ENCODE measurements at regions not wholly inside any gene's neighbourhood (a gene's known extent, or its start where the extent isn't known, plus 50 kb on each side); places are given as distances from the start of the nearest gene placed in this dataset.

GRCh38 chr1:90840352-90840751 is 123.2 kb upstream of the BARHL2 start:
- TF ChIP-seq EZH2 (IDR thresholded peaks at IDR 0.05; ENCODE audit: low read length) (no peak), CTCF (optimal IDR thresholded peaks at IDR 0.05 in 1 of 3, IDR thresholded peaks at IDR 0.05 in 1 of 3, conservative IDR thresholded peaks at IDR 0.05 in 1 of 3; ENCODE audit: extremely low read depth in 1 of 3, insufficient read depth in 2 of 3, low read length in 3 of 3) (no peak)
- dilution Hi-C loops (cut with MboI; ENCODE audit: extremely low pct_ligation_motif_present, low sequenced_read_pairs), result no loop called here
- Histone ChIP-seq H3K9ac (ENCODE audit: control insufficient read depth, extremely low read depth, insufficient read depth, low read length) (no peak overlapping the region), H2AFZ (ENCODE audit: control insufficient read depth, low read length) (no peak overlapping the region), H3K27me3 (ENCODE audit: control insufficient read depth, extremely low read depth, insufficient read depth, low read length) (peaks cover 66% of the 10 kb centered on the region), H3K9me1 (ENCODE audit: control insufficient read depth, extremely low read depth, insufficient read depth, low read length) (no peaks in the 10 kb centered on the region), H3K27ac (ENCODE audit: control insufficient read depth, insufficient read depth, low read length) (no peak overlapping the region), H3K36me3 (ENCODE audit: control insufficient read depth in 2 of 2, extremely low read depth in 1 of 2, insufficient read depth in 2 of 2, low read length in 2 of 2) (no peaks in the 10 kb centered on the region), H3K4me2 (ENCODE audit: control insufficient read depth, extremely low read depth, insufficient read depth, low read depth, low read length) (no peak overlapping the region), H3K4me1 (ENCODE audit: control insufficient read depth, extremely low read depth, insufficient read depth, low read length) (no peaks in the 10 kb centered on the region), H3K79me2 (ENCODE audit: control insufficient read depth, insufficient read depth, low read length) (no peaks in the 10 kb centered on the region), H4K20me1 (ENCODE audit: control insufficient read depth, extremely low read depth, insufficient read depth, low read length) (no peaks in the 10 kb centered on the region), H3K9me3 (ENCODE audit: control insufficient read depth, low read depth, low read length) (no peaks in the 10 kb centered on the region), H3K4me3 (ENCODE audit: control insufficient read depth in 2 of 3, extremely low read depth in 1 of 3, insufficient read depth in 2 of 3, low read depth in 1 of 3, low read length in 3 of 3) (no peak overlapping the region)
- FAIRE-seq, result no peak
- no peak for DNase-seq (ENCODE audit: low read depth, low spot score)

- TF ChIP-seq EZH2 (IDR thresholded peaks at IDR 0.05; ENCODE audit: low read length) (no peak), CTCF (optimal IDR thresholded peaks at IDR 0.05 in 1 of 3, IDR thresholded peaks at IDR 0.05 in 1 of 3, conservative IDR thresholded peaks at IDR 0.05 in 1 of 3; ENCODE audit: extremely low read depth in 1 of 3, insufficient read depth in 2 of 3, low read length in 3 of 3) (no peak)
- H3K4me2 ChIP-seq (ENCODE audit: control insufficient read depth, extremely low read depth, insufficient read depth, low read depth, low read length), result no peak overlapping the region
- DNase-seq (ENCODE audit: low read depth, low spot score) (no peak), FAIRE-seq (no peak)
- H4K20me1 ChIP-seq (ENCODE audit: control insufficient read depth, extremely low read depth, insufficient read depth, low read length), result no peaks in the 10 kb centered on the region
- no peaks in the 10 kb centered on the region for H3K4me1 ChIP-seq (ENCODE audit: control insufficient read depth, extremely low read depth, insufficient read depth, low read length)
- H3K27me3 ChIP-seq (ENCODE audit: control insufficient read depth, extremely low read depth, insufficient read depth, low read length), result peaks cover 77% of the 10 kb centered on the region
- H3K9me1 ChIP-seq (ENCODE audit: control insufficient read depth, extremely low read depth, insufficient read depth, low read length), result no peaks in the 10 kb centered on the region
- H3K27ac ChIP-seq (ENCODE audit: control insufficient read depth, insufficient read depth, low read length), result no peak overlapping the region
- dilution Hi-C loops (cut with MboI; ENCODE audit: extremely low pct_ligation_motif_present, low sequenced_read_pairs), result no loop called here
- no peak overlapping the region for H2AFZ ChIP-seq (ENCODE audit: control insufficient read depth, low read length)
- no peak overlapping the region for H3K9ac ChIP-seq (ENCODE audit: control insufficient read depth, extremely low read depth, insufficient read depth, low read length)
- H3K36me3 ChIP-seq (ENCODE audit: control insufficient read depth in 2 of 2, extremely low read depth in 1 of 2, insufficient read depth in 2 of 2, low read length in 2 of 2), result no peaks in the 10 kb centered on the region
- no peaks in the 10 kb centered on the region for H3K79me2 ChIP-seq (ENCODE audit: control insufficient read depth, insufficient read depth, low read length)
- no peak overlapping the region for H3K4me3 ChIP-seq (ENCODE audit: control insufficient read depth in 2 of 3, extremely low read depth in 1 of 3, insufficient read depth in 2 of 3, low read depth in 1 of 3, low read length in 3 of 3)
- H3K9me3 ChIP-seq (ENCODE audit: control insufficient read depth, low read depth, low read length), result no peaks in the 10 kb centered on the region
These were observed 122.2 kb upstream of the BARHL2 start for GRCh38 chr1:90839323-90839722.

Measured in keratinocyte (primary cell).